WTC11 (cell line): ENCODE measurements at regions not wholly inside any gene's neighbourhood (a gene's known extent, or its start where the extent isn't known, plus 50 kb on each side); places are given as distances from the start of the nearest gene placed in this dataset.

Experiments used
- CREB1 ChIP-seq: sonication (generic); formaldehyde crosslinking; IDR thresholded peaks from 2 replicates; pipeline ENCODE4 v1.8.0; 2023; ENCODE audit warnings: mild to moderate bottlenecking, missing genetic modification reagents
- CREM ChIP-seq: sonication (generic); formaldehyde crosslinking; IDR thresholded peaks from 2 replicates; pipeline ENCODE4 v1.8.1; 2022; ENCODE audit warnings: mild to moderate bottlenecking, missing genetic modification reagents, moderate library complexity
- FOXK1 ChIP-seq: sonication (generic); formaldehyde crosslinking; IDR thresholded peaks from 2 replicates; pipeline ENCODE4 v1.8.0; 2022; ENCODE audit warnings: mild to moderate bottlenecking, moderate library complexity, missing genetic modification reagents
- FOXP1 ChIP-seq: sonication (generic); formaldehyde crosslinking; IDR thresholded peaks from 2 replicates; pipeline ENCODE4 v1.8.0; 2022; ENCODE audit warnings: missing genetic modification reagents, mild to moderate bottlenecking, moderate library complexity, borderline replicate concordance
- FOXP4 ChIP-seq: sonication (generic); formaldehyde crosslinking; IDR thresholded peaks from 2 replicates; pipeline ENCODE4 v1.8.0; 2022; ENCODE audit warnings: mild to moderate bottlenecking, missing genetic modification reagents
- MAX ChIP-seq: sonication (generic); formaldehyde crosslinking; IDR thresholded peaks from 2 replicates; pipeline ENCODE4 v1.8.0; 2022; ENCODE audit warnings: mild to moderate bottlenecking, missing genetic modification reagents
- MYBL2 ChIP-seq: sonication (generic); formaldehyde crosslinking; IDR thresholded peaks from 2 replicates; pipeline ENCODE4 v1.8.1; 2023; ENCODE audit warnings: mild to moderate bottlenecking, moderate library complexity, missing genetic modification reagents
- TP53 ChIP-seq: sonication (generic); formaldehyde crosslinking; IDR thresholded peaks from 2 replicates; pipeline ENCODE4 v1.8.1; 2023; ENCODE audit warnings: mild to moderate bottlenecking, missing genetic modification reagents
- TF ChIP-seq, protein P1 (sequence below): fragments of 200-600 bp; IDR thresholded peaks from 2 replicates; pipeline ENCODE4 v1.8.0; 2022; ENCODE audit warnings: antibody characterized with exemption
- TF ChIP-seq, protein P2 (sequence below): sonication (generic); formaldehyde crosslinking; conservative IDR thresholded peaks from 2 replicates; pipeline ENCODE4 v1.8.1; 2023; ENCODE audit warnings: mild to moderate bottlenecking, low read depth, missing genetic modification reagents, moderate library complexity
- TF ChIP-seq, protein P3 (sequence below): sonication (generic); formaldehyde crosslinking; IDR thresholded peaks from 2 replicates; pipeline ENCODE4 v1.8.1; 2022; ENCODE audit warnings: mild to moderate bottlenecking, moderate library complexity, missing genetic modification reagents

- TF ChIP-seq, protein P1, sequence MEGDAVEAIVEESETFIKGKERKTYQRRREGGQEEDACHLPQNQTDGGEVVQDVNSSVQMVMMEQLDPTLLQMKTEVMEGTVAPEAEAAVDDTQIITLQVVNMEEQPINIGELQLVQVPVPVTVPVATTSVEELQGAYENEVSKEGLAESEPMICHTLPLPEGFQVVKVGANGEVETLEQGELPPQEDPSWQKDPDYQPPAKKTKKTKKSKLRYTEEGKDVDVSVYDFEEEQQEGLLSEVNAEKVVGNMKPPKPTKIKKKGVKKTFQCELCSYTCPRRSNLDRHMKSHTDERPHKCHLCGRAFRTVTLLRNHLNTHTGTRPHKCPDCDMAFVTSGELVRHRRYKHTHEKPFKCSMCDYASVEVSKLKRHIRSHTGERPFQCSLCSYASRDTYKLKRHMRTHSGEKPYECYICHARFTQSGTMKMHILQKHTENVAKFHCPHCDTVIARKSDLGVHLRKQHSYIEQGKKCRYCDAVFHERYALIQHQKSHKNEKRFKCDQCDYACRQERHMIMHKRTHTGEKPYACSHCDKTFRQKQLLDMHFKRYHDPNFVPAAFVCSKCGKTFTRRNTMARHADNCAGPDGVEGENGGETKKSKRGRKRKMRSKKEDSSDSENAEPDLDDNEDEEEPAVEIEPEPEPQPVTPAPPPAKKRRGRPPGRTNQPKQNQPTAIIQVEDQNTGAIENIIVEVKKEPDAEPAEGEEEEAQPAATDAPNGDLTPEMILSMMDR, result no peak
- TF ChIP-seq MYBL2 (CRISPR knock-in tag) (no peak), FOXK1 (no peak), TP53 (no peak), CREM (CRISPR knock-in tag) (no peak), FOXP1 (CRISPR knock-in tag) (no peak), CREB1 (CRISPR knock-in tag) (no peak), MAX (CRISPR knock-in tag) (no peak), FOXP4 (CRISPR knock-in tag) (no peak)
- TF ChIP-seq, protein P2, sequence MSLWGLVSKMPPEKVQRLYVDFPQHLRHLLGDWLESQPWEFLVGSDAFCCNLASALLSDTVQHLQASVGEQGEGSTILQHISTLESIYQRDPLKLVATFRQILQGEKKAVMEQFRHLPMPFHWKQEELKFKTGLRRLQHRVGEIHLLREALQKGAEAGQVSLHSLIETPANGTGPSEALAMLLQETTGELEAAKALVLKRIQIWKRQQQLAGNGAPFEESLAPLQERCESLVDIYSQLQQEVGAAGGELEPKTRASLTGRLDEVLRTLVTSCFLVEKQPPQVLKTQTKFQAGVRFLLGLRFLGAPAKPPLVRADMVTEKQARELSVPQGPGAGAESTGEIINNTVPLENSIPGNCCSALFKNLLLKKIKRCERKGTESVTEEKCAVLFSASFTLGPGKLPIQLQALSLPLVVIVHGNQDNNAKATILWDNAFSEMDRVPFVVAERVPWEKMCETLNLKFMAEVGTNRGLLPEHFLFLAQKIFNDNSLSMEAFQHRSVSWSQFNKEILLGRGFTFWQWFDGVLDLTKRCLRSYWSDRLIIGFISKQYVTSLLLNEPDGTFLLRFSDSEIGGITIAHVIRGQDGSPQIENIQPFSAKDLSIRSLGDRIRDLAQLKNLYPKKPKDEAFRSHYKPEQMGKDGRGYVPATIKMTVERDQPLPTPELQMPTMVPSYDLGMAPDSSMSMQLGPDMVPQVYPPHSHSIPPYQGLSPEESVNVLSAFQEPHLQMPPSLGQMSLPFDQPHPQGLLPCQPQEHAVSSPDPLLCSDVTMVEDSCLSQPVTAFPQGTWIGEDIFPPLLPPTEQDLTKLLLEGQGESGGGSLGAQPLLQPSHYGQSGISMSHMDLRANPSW, result no peak
- TF ChIP-seq, protein P3, sequence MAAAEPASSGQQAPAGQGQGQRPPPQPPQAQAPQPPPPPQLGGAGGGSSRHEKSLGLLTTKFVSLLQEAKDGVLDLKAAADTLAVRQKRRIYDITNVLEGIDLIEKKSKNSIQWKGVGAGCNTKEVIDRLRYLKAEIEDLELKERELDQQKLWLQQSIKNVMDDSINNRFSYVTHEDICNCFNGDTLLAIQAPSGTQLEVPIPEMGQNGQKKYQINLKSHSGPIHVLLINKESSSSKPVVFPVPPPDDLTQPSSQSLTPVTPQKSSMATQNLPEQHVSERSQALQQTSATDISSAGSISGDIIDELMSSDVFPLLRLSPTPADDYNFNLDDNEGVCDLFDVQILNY (CRISPR knock-in tag), result no peak
Measured at GRCh38 chr14:55771242-55771981, 191.4 kb downstream of the KTN1 start.
